HepG2 (cell line): ENCODE measurements at regions not wholly inside any gene's neighbourhood (a gene's known extent, or its start where the extent isn't known, plus 50 kb on each side); places are given as distances from the start of the nearest gene placed in this dataset.

Experiments used
- ATF1 ChIP-seq: IDR thresholded peaks from 2 replicates; pipeline ENCODE4 v1.6.1; 2016; ENCODE audit warnings: mild to moderate bottlenecking, control low read depth
- EP300 ChIP-seq, 3 experiments: sonication (generic) in 1 of 3; formaldehyde crosslinking in 1 of 3; IDR thresholded peaks; 2 replicates each; pipeline versions ENCODE4 v1.5.1 to v1.6.1; 2011 to 2020; ENCODE audit warnings: low read depth in 2 of 3, low read length in 2 of 3, borderline replicate concordance in 1 of 3, improper control_type of control experiment in 1 of 3, mild to moderate bottlenecking in 1 of 3, missing genetic modification reagents in 1 of 3, moderate library complexity in 1 of 3
- FOSL2 ChIP-seq: sonication (generic); formaldehyde crosslinking; IDR thresholded peaks from 2 replicates; pipeline ENCODE4 v1.4.0; 2020; ENCODE audit warnings: missing genetic modification reagents
- JARID2 ChIP-seq: sonication (generic); formaldehyde crosslinking; IDR thresholded peaks from 2 replicates; pipeline ENCODE4 v1.8.1; 2023; ENCODE audit warnings: missing genetic modification reagents, inconsistent platforms; ENCODE audit not compliant: insufficient replicate concordance
- MYNN ChIP-seq: sonication (generic); formaldehyde crosslinking; IDR thresholded peaks from 2 replicates; pipeline ENCODE4 v1.4.0; 2020; ENCODE audit warnings: mild to moderate bottlenecking, low read depth, missing genetic modification reagents
- NKX3-1 ChIP-seq: sonication (generic); formaldehyde crosslinking; IDR thresholded peaks from 2 replicates; pipeline ENCODE4 v1.5.0; 2020; ENCODE audit warnings: missing genetic modification reagents
- NR2F2 ChIP-seq: IDR thresholded peaks from 2 replicates; pipeline ENCODE4 v1.6.1; 2012; ENCODE audit warnings: low read depth, inconsistent platforms, borderline replicate concordance
- PAX8 ChIP-seq: sonication (generic); formaldehyde crosslinking; IDR thresholded peaks from 2 replicates; pipeline ENCODE4 v1.8.0; 2022; ENCODE audit warnings: mild to moderate bottlenecking, missing genetic modification reagents, borderline replicate concordance
- PHF5A ChIP-seq: IDR thresholded peaks from one replicate; pipeline ENCODE4 v1.6.1; 2018; ENCODE audit warnings: low read depth, missing genetic modification reagents; ENCODE audit not compliant: unreplicated experiment
- RFXANK ChIP-seq: IDR thresholded peaks from 2 replicates; pipeline ENCODE4 v1.6.1; 2016
- RORA ChIP-seq: sonication (generic); formaldehyde crosslinking; IDR thresholded peaks from 2 replicates; pipeline ENCODE4 v1.5.0; 2020; ENCODE audit warnings: mild to moderate bottlenecking, missing genetic modification reagents, moderate library complexity
- SIN3A ChIP-seq: IDR thresholded peaks from 2 replicates; pipeline ENCODE4 v1.6.1; 2011; ENCODE audit warnings: low read depth, mild to moderate bottlenecking, control low read depth, low read length, borderline replicate concordance
- SOX13 ChIP-seq, 3 experiments: fragments of 450-650 bp in 1 of 3; sonication (generic) in 1 of 3; formaldehyde crosslinking in 1 of 3; IDR thresholded peaks in 2 of 3; conservative IDR thresholded peaks in 1 of 3; 2 replicates each; pipeline versions ENCODE4 v1.5.0 to v1.6.1; 2016 to 2020; ENCODE audit warnings: antibody characterized with exemption in 1 of 3, mild to moderate bottlenecking in 1 of 3, missing compliant biosample characterization in 1 of 3, missing genetic modification reagents in 1 of 3, moderate library complexity in 1 of 3
- SRSF4 ChIP-seq: fragments of 200-400 bp; formaldehyde crosslinking; IDR thresholded peaks from one replicate; pipeline ENCODE4 v1.6.1; 2018; ENCODE audit warnings: mild to moderate bottlenecking, low read depth, low read length, moderate library complexity; ENCODE audit not compliant: poor library complexity, severe bottlenecking
- ZBTB39 ChIP-seq: sonication (generic); formaldehyde crosslinking; IDR thresholded peaks from 2 replicates; pipeline ENCODE4 v1.5.0; 2020; ENCODE audit warnings: missing genetic modification reagents
- ZFP37 ChIP-seq: sonication (generic); formaldehyde crosslinking; IDR thresholded peaks from 2 replicates; pipeline ENCODE4 v1.4.0; 2020; ENCODE audit warnings: missing genetic modification reagents, borderline replicate concordance
- ZNF383 ChIP-seq: sonication (generic); formaldehyde crosslinking; IDR thresholded peaks from 2 replicates; pipeline ENCODE4 v1.4.0; 2020; ENCODE audit warnings: missing genetic modification reagents, mild to moderate bottlenecking, borderline replicate concordance
- ZNF564 ChIP-seq: sonication (generic); formaldehyde crosslinking; IDR thresholded peaks from 2 replicates; pipeline ENCODE4 v1.8.1; 2023; ENCODE audit warnings: mild to moderate bottlenecking, missing genetic modification reagents
- ZNF580 ChIP-seq: IDR thresholded peaks from 2 replicates; pipeline ENCODE4 v1.6.1; 2016; ENCODE audit warnings: low read depth, borderline replicate concordance
- ZNF644 ChIP-seq: IDR thresholded peaks from 2 replicates; pipeline ENCODE4 v1.6.1; 2016; ENCODE audit warnings: low read depth
- TF ChIP-seq, protein P1 (sequence below): fragments of 450-650 bp; IDR thresholded peaks from 2 replicates; pipeline ENCODE4 v1.6.1; 2016
- TF ChIP-seq, protein P2 (sequence below): sonication (generic); formaldehyde crosslinking; conservative IDR thresholded peaks from 2 replicates; pipeline ENCODE4 v1.4.0; 2020; ENCODE audit warnings: missing genetic modification reagents
- TF ChIP-seq, protein P3 (sequence below): sonication (generic); formaldehyde crosslinking; IDR thresholded peaks from 2 replicates; pipeline ENCODE4 v1.4.0; 2020; ENCODE audit warnings: mild to moderate bottlenecking, low read depth, missing genetic modification reagents

GRCh38 chr2:175755656-175756386 lies 246.2 kb downstream of the LNPK start (continued):
- no peak for TF ChIP-seq ZNF580 (CRISPR knock-in tag)
- no peak for TF ChIP-seq ZNF644 (CRISPR knock-in tag)
- TF ChIP-seq SIN3A: no peak
- TF ChIP-seq NR2F2: no peak
- no peak for TF ChIP-seq RORA (CRISPR knock-in tag)
- TF ChIP-seq JARID2 (CRISPR knock-in tag): no peak
- peak in 1 of 2 experiments; percentile 17; a peak in 1 of 4 replicates for TF ChIP-seq EP300 (IDR thresholded peaks at IDR 0.05; ENCODE audit: low read depth in 2 of 2, low read length in 2 of 2)
- no peak for TF ChIP-seq EP300 (CRISPR knock-in tag; IDR thresholded peaks at IDR 0.05; ENCODE audit: borderline replicate concordance)
- TF ChIP-seq, protein P1, sequence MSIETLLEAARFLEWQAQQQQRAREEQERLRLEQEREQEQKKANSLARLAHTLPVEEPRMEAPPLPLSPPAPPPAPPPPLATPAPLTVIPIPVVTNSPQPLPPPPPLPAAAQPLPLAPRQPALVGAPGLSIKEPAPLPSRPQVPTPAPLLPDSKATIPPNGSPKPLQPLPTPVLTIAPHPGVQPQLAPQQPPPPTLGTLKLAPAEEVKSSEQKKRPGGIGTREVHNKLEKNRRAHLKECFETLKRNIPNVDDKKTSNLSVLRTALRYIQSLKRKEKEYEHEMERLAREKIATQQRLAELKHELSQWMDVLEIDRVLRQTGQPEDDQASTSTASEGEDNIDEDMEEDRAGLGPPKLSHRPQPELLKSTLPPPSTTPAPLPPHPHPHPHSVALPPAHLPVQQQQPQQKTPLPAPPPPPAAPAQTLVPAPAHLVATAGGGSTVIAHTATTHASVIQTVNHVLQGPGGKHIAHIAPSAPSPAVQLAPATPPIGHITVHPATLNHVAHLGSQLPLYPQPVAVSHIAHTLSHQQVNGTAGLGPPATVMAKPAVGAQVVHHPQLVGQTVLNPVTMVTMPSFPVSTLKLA: no peak
- no peak for TF ChIP-seq ZNF564 (CRISPR knock-in tag)
- TF ChIP-seq RFXANK: no peak
- no peak for TF ChIP-seq PAX8 (CRISPR knock-in tag)
- TF ChIP-seq NKX3-1 (CRISPR knock-in tag): no peak
- no peak for TF ChIP-seq ZBTB39 (CRISPR knock-in tag)
- TF ChIP-seq SRSF4: no peak
- peak; percentile 30; the same call in 1 of the 2 replicates for TF ChIP-seq ATF1 (CRISPR knock-in tag)
- peak; percentile 60 for TF ChIP-seq FOSL2 (CRISPR knock-in tag)
- TF ChIP-seq ZNF383 (CRISPR knock-in tag): no peak
- no peak for TF ChIP-seq ZFP37
- TF ChIP-seq, protein P2, sequence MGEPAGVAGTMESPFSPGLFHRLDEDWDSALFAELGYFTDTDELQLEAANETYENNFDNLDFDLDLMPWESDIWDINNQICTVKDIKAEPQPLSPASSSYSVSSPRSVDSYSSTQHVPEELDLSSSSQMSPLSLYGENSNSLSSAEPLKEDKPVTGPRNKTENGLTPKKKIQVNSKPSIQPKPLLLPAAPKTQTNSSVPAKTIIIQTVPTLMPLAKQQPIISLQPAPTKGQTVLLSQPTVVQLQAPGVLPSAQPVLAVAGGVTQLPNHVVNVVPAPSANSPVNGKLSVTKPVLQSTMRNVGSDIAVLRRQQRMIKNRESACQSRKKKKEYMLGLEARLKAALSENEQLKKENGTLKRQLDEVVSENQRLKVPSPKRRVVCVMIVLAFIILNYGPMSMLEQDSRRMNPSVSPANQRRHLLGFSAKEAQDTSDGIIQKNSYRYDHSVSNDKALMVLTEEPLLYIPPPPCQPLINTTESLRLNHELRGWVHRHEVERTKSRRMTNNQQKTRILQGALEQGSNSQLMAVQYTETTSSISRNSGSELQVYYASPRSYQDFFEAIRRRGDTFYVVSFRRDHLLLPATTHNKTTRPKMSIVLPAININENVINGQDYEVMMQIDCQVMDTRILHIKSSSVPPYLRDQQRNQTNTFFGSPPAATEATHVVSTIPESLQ (CRISPR knock-in tag): no peak
- no peak for TF ChIP-seq MYNN (CRISPR knock-in tag)
- no peak for TF ChIP-seq SOX13 (IDR thresholded peaks at IDR 0.05)
- peak in 1 of 2 experiments; percentile 19; a peak in 1 of 4 replicates for TF ChIP-seq SOX13 (CRISPR knock-in tag; conservative IDR thresholded peaks at IDR 0.05 in 1 of 2, IDR thresholded peaks at IDR 0.05 in 1 of 2)
- TF ChIP-seq, protein P3, sequence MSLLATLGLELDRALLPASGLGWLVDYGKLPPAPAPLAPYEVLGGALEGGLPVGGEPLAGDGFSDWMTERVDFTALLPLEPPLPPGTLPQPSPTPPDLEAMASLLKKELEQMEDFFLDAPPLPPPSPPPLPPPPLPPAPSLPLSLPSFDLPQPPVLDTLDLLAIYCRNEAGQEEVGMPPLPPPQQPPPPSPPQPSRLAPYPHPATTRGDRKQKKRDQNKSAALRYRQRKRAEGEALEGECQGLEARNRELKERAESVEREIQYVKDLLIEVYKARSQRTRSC: no peak
- TF ChIP-seq PHF5A (CRISPR knock-in tag): no peak
